ENCODE measurements at regions not wholly inside any gene's neighbourhood (a gene's known extent, or its start where the extent isn't known, plus 50 kb on each side); places are given as distances from the start of the nearest gene placed in this dataset.
"Not testable (repeated sequence)": the region's sequence is repeated elsewhere in the genome, so short reads cannot be mapped to it uniquely, and the experiment has no call there.

DNA sequence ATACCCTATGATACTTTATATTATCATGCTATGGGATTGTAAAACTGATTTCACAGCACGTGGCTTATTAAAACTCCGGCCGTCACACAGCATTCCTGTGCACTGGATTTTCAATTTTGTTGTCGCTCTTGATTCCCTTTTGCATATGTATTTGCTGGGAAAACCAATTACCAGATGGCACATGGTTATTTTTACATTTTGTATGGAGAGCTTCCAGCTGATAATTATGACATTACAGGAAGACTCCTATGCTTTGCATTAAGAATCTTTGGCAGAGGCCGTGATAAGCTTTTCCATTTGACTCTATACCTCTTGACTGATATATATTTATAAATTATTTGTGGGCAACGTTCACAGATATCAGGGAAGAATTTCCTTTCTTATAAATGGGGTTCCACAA, 381.2 kb upstream of the RORB start:
- DNase-seq: no peak

DNA sequence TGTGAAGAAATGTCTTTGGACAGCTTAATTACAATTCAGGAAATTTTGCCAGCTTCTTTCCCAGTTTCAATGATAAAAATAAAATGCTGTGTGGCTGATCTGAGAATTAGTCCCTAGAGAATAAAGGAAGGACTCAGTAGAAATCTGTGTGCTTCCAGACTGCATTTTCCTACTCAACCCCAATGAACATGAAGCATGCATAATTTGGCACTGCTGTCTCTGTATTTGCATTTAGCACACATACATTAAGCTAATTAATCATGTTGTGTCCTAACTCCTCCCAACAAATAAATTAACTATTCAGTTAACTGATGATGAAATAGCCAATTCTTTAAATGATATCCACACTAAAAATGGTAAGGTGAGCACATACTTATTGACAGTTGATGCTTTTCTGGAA, 380.0 kb upstream of the RORB start:
- DNase-seq: no peak

DNA sequence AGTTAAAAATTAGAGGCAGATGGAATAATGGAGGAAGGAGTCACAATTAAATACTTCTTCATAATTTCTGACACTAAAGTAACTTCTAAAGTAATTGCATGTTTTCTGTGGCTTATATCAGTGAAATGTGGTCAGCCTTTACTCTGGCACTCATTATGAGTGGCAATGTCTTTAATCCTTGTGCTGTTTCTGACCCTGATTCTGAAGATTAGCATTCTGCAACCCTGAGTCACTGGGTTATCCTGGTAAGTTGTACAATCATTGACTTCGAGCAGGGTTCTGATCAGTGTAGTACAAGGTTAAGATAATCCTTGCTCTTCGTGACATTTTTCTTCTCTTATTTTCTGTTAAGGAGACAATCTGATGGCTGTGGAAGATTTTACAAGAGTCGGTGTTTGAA, 379.4 kb upstream of the RORB start:
- DNase-seq: no peak

DNA sequence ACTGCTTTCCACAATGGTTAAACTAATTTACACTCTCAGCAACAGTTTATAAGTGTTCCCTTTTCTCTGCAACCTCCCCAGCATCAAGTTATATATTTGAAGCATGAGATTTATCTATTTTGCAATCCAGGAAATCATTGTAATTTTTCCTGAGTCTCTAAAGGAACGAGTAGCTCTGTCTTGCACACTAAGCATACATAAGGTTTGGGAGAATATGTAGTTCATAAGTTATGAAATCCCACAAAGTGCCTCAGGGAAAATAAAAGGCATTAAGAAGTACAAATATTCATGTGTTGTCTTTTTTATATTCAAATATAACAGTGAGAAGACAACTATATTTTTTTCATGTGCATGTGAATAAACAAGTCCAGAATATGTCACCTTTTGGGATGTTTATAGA, 377.1 kb upstream of the RORB start:
- no peak for DNase-seq

DNA sequence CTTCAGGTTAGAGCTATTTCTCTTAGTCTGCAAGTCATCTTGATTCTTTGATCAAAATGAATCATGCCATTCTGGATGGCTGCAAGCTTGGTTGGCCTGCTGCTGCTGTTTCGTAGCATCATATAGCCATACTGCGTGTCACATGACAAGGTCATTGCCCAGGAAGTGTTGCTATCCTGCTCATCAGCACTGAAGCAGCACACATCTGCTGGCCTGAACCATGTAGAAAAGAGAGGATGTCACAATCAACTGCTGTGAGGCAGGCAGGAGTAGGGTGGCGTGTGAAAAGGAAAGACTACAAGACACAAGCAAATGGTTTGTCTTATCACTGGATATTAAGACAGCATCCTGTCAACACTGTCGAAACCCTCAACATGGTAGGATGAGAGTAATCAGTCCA, 376.7 kb upstream of the RORB start:
- no peak for DNase-seq

DNA sequence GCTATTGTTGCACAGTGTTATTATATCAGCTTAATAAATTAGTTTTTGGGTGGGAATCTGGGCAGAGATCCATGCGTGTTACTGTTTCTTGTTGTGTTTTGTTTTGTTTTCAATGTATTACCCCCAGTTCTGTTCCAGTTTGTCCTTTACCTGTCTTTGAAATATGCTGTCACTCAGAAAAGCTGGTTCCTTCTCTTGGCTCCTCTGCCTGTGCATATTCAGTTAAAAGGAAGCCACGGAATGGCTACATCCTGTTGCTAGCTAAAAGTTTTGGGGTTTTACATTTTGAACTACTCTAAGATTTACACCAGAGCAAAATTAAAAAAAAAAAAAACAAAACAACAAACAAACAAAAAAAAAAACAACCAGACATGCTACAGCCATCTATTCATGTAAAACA, 374.9 kb upstream of the RORB start:
- no peak for DNase-seq

DNA sequence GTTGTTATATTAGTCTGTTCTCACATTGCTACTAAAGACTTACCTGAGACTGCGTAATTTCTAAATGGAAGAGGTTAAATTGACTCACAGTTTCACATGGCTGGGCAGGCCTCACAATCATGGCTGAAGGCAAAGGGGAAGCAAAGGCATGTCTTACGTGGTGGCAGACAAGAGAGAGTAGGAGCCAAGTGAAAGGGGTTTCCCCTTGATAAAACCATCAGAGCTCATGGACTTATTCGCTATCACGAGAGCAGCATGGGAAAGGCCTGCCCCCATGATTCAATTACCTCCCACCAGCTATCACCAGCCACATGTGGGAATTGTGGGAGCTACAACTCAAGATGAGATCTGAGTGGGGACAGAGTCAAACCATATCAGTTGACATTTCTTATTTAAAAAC, 374.5 kb upstream of the RORB start:
- peak; percentile 13 for DNase-seq

DNA sequence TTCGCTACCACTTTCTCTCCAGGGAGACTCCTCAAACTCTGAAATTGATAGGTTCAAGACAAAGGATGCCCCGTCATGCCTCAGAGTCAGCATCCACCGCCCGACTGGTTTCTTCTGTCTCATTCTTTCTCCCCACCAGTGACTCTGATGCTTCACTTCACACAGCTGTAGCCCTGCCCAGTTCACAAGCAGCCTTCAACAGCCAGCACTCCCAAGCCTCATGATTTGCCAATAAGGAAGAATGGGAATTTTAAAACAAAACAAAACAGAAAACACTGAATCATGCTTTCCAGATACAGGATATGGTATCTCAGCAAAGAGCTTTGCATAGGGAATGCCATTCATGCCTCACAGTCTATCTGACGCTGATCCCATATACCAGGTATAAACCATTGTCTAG, 371.2 kb upstream of the RORB start:
- no peak for DNase-seq

DNA sequence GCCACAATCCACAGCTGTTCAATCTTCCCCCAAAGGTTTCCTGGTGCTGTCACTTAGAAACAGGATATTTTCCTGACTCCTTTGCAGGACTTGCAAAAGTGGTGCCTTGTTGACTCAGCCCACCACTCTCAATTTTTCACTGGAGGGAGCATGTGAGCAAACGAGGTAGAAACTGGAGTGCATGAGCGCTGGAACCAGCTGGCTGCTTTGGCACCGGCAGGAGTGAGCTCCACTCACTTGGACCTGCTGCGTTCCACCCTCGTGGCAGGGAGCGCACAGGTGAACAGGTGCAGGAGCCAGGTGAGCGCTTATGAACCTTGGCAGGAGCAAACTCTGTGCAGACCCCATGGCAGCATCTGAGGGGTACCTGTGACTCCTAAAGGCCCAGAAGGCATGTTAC, 364.1 kb upstream of the RORB start:
- no peak for DNase-seq

DNA sequence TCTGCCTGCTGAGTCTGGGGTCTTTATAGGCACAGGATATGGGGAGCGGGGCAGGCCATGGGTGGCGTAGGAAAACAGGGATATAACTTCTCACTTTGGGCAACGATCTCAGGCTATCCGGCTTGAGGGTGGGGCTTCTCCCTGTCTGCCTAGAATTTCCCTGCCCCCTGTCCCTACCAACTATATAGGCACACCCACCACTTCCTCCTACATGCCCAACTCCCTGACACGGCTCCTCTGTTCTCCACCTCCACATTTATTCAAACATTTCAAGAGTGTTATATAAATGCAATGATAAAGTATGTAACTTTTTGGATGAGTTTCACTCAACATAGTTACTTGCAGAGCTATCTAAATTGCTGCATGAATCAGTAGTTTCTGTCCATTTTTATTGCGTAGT, 363.2 kb upstream of the RORB start:
- DNase-seq: no peak

DNA sequence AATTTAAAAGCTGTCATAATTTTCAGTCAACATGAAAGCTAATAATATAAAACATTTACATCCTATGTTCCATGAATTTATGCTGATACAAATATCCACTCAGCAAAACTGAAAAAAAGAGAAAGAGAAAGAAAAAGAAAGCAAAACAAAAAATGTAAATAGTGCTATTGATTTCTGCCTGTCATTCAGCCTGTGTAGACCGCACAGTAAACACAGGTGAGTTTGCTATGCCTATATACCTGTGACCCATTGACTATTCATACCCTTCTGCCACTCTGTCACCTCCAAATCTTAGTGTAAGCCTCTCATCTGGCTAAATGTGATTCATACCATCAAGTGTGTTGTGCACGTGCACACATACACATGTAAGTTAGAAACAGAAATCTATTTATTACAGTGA, 359.0 kb upstream of the RORB start:
- DNase-seq: no peak

DNA sequence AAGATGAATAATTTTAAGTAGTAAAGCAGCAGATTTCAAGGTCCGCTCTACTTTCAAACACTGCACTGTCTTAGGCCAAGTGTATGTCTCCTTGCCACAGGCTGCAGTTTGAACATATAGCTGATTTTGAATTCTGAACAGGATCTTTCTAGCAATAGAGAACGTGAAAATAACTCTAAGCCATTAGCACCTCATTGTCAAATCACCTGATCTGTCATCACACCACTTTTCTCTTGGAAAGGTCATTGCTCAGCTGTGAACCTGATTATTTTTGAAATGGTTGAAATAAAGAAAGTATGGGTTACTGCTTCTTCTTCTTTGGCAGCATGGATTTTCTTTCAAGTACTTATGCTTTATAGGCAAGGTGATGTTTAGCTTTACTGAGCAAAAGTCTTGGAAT, 357.0 kb upstream of the RORB start:
- no peak for DNase-seq

DNA sequence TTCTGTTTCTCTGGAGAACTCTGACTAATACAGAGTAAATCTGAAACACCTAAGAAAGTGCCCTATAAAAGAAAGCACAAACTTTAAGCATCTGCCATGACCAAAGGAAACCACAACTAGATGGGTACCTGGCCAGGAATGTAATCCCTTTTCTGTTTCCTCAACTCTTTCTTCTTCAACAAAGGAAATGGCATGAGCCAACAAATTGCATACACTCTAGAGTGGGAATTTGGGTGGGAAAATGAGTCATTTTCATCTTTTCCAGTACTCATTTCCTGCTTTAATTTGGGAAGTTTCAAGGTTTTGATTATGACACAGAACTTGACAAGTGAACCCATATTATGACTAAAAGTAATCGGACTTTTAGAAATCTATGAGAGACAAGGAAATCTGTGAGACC, 349.2 kb upstream of the RORB start:
- DNase-seq: no peak

DNA sequence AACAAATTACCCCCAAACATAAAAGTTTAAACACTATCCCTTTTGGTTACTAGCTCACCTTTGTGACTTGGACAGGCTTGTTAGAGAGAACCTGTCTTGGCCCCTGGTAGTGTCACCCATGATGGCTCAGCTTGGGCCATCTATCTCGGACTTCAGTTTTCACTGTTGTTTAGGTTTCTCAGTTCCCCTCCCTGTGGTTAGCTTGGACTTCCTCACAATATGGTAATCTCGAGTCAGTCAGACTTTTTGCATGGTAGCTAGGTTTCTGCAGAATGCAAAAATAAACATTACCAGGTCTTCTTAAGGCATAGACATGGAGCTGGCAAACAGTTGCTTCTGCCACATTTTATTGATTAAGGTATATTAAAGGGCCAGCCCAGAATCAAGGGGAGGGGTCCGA, 324.3 kb upstream of the RORB start:
- DNase-seq: no peak

DNA sequence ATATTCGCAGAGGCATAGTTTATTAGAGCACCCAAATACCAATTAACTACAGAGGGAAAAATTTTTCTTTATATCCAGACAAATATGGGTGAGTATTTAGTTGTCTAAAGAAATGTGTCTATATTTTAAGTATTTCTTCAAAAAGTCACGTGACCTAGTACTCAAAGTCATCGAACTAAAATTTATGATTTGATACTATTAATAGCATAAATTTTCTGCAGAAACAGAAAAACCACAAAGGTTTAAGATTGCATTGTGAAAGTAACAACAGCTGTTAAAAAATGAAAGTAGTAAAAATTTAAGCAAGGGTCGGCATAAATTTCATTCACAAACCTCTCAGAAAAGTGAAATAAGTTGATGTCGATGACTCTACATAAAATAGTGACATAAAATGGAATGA, 323.9 kb upstream of the RORB start:
- no peak for DNase-seq

DNA sequence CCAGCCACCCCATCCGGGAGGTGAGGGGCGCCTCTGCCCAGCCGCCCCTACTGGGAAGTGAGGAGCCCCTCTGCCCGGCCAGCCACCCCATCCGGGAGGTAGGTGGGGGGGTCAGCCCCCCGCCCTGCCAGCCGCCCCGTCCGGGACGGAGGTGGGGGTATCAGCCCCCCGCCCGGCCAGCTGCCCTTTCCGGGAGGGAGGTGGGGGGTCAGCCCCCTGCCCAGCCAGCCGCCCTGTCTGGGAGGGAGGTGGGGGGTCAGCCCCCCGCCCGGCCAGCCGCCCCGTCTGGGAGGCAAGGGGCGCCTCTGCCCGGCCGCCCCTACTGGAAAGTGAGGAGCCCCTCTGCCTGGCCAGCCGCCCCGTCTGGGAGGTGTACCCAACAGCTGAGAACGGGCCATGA, 299.4 kb upstream of the RORB start:
- DNase-seq: not testable (repeated sequence)

DNA sequence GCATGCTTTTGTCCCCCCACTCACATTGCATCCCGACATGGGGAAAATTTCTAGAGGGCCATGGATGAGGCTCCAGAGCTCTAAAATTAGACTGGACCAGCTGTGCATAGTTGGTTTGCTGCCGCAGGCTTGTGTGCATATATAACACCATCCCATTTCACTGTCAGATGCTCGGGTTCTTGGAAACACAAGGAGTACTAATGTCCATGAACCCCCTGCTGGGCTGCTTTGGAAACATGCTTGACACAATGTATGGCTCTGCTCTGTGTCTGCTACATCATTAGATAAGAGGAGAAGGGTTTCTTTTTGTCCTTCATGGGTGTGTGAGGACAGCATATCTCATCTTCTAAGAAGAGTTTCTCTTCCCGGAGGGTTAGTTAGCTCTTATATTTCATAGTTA, 292.1 kb upstream of the RORB start:
- DNase-seq: no peak

DNA sequence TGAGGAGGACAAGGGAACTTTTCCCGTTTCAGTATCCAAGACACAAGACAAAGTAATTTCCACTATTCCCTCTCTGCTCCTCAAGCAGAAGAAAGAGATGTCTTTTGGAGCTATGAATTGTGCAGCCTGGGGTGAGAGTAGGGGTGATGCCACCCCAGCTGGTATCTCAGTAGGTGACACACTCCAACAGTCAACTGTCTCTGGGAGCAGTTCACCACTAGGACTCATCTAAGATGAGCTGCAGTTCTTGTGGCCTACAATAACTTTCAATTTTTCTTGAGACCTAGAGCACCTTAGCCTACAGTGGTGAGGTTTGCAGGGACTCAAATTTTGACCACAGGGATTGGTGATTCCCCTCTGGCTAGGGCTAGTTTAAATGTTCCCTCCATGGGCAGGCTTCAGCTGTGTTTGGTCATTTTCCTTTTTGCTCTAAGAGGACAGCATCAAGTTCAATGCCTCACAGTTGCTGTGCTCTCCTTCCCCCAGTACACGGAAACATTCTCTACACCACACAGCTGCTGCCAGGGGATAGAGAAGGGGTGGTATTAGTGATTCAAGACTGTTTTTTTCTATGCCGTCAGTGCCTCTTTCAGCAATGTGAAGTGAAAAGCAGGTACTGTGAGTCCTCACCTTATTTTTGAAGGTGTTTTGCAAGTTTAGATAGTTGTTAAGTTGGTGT, 278.6 kb upstream of the RORB start:
- no peak for DNase-seq

DNA sequence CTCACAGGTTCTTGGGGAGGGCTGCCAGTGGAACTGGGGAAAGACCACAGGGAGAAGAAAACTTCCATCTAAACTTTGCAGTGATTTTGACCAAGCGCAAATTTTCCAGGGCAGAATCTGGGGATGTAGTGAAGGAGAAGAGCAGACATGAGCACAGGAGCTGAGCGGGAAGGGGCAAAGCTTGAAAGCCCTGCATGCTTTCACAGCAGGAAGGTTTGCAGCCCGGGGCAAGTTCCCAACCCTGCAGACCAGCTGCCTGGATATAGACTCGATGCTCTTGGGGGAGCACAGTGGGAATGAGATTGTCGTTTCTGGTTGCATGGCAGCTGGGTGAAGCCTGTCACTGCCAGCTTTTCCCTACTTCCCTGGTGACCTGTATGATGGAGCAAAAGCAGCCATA, 276.8 kb upstream of the RORB start:
- no peak for DNase-seq

DNA sequence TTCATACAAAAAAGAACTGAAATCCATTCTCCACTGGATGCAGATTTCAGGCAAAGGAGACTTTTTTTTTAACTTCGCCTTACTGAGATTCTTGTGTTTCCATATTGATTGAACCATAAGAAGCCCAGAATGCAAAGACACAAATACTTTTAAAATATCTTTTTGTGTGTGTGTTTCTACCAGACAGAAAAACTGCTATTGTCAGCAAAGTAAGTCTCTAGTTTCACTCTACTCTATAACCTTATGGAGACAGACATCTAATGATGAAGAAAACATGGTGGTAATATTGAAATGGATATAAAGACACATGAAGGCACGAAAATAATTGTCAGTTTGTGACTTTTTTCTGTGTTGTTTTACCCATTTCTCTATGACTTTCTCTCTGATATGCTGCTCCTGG, 260.3 kb upstream of the RORB start:
- DNase-seq: no peak

DNA sequence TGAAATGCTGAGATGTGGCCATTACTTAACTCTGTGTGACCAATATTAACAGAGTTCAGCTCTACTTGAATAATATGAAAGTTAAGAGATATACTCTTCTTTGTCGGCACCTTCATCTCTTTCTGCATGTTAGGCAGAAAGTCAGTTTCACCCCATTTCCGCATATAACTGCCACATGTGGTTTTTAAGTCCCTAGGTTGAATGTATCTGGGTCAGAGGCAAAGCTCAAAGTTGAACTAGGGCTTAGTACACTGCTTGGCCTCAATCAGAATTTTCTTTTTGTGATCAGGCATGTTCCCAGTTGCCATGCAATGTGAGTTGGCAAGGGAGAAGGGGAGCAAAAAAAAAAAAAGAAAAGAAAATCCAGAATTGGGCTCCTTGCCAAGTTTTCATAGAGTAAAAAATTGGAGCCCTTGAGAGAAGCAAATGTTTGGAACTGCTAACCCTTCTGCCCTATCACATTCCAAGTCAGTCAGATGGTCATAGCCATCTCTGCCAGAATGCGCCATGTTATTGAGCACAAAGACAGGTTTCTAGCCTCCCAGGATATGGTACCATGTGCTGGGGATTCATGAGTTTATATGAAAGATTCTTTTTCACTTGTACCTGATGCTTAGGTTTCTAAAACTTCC, 251.2 kb upstream of the RORB start:
- DNase-seq: no peak

DNA sequence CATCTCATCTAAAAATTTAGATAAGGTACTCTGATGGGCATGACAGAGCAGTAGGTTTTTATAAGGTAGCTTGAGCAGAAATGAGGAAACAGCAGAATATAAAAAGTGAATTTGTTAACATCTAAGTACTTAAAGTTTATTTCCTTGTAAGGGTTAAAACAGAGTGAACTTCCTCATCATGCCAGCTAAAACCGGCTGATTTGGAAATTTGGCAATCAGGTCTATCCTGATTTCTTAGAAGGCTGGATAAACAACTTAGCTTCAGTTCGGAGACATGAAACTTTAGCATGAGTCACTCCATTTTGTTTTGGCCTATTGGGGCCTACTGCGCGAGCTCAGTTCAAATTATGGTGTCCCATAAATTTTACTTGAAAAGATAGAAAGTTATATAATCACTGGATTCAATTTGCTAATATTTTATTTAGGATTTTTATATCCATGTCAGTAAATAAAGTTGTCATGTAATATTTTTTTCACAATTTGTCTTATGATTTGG, 241.6 kb upstream of the RORB start:
- no peak for DNase-seq

DNA sequence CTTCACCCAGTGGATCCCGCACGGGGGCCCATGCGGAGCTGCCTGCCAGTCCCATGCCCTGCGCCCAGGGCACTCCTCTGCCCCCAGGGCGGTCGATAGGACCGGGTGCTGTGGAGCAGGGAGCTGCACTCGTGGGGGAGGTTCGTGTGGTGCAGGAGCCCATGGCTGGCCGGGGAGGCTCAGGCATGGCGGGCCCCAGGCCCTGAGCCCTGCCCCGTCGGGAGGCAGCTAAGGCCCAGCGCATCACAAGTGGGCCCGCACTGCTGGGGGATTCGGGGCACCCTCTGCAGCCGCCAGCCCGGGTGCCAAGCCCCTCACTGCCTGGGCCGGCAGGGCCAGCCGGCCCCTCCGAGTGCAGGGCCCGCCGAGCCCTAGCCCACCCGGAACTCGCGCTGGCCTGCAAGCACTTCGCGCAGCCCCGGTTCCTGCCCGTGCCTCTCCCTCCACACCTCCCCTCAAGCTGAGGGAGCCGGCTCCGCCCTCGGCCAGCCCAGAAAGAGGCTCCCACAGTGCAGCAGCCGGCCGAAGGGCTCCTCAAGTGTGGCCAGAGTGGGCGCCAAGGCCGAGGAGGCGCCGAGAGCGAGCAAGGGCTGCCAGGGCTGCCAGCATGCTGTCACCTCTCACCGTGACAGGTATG, 221.1 kb upstream of the RORB start:
- DNase-seq: no peak

DNA sequence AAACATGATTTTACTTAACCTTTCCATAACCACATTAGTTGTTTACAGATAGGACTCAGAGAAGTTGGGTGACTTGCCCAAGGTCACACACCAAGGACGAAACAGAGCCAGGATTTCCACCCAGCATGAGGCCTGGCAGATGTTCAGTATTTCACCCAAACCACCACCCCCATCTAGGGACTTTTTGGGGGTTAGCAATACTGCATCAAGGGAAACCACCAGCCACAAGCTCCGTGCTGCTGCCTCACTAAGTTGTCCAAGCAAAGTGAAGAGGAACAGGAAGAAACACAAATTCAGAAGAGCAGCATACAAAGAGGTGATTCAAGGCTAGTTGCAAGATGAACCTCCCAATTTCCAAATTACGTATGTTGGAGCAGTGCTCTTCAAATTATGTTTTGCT, 219.6 kb upstream of the RORB start:
- peak; percentile 12 for DNase-seq

DNA sequence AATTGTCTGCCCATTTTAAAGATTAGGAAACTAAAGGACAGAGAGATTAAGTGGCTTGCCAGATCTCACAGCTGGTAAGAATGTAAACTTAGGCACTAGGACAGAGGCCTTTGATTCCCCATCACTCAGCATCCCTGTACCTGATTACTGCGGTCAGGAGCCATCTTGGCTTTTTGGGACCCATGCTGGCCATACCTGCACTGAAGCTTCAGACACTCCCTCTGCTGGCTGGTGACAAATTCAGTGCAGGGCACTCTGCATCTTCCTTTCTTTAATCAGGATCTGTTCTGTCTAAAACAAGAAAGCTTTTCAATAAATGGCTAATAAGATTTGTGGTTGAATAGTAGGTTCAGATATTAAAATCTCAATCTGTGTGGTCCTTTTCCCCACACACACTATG, 215.5 kb upstream of the RORB start:
- no peak for DNase-seq
